GM19468 (cell line): ENCODE measurements at regions not wholly inside any gene's neighbourhood (a gene's known extent, or its start where the extent isn't known, plus 50 kb on each side); places are given as distances from the start of the nearest gene placed in this dataset.

Experiments
- ATAC-seq: cut with Tn5 transposase; IDR thresholded peaks from one replicate; pipeline ENCODE4 v1.9.1; 2021; ENCODE audit warnings: mild to moderate bottlenecking, moderate library complexity, moderate number of reproducible peaks; ENCODE audit not compliant: unreplicated experiment; ENCODE audit errors: extremely low read depth

DNA sequence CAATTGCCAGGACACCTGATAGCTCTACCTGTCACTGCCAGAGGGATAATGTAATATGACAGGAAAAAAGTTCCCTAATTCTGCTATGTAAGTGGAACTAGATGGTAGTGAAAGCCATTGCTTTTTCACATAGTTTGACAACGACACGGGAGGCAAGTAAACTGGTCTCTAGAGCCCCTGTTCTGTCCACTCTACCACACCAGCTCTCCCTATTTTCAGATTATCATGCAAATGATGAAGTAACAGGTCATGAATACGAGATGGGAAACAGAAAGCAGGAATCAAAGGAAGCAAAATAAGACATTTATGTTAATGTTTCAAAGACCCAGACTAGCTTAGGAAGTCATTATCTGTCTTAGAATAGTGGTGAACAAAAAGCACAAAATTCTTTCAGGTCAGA lies 56.2 kb downstream of the TAF11L14 start:
- ATAC-seq, result no peak

DNA sequence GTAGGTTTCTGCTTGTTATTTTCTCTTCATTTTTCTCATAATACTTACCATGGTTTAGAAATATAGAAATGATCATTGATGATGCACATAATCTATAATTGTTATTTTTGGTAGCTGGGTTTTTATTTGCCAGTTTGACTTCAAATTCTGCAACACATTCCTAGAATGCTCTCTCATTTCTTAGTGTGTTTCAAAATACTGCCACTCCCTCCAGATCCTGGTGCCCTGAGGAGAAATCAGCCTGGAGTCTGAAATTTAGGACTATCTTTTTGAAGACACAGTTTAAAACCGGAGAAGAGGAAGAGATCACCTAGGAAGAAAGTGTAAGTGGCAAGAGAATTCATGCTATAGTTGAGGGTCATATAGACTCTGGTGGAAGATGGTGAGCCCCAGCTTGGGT lies 57.5 kb downstream of the TAF11L14 start:
- no peak for ATAC-seq

DNA sequence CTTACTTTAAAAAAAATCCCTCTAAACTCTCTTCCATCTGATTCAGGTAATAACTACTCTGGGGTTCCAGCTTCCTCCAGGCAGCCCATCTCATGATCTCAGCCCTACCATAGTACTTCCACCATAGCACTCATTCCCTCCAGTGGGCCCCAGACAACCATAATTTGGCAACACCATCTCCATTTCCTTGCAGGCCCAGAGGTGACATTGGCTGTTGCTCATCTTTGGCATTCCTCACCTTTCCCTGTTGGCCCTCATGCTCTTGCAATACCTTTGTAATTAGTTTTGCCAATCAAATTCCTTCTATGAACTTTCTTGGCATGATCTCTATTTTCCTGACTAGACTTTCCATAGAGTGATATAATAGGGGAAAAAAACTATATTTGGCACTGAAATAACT lies 60.1 kb downstream of the TAF11L14 start:
- ATAC-seq, result no peak

DNA sequence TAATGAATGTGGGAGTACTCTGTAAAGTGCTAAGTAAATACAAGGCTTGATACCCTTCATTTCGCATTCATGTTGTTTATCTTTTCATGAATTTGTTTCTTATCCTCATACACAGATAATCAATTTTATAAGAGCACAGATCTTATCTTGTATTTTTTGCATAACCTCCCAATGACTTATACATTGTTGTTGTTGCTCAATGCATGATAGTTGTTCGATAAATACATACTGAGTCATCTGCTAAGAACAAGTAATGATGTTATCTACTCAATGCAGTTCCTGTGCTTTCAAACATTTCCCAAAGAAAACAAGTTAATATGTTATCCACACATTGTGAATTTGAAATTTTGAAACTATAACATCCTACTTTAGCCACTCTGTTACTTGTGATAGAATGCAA lies 60.7 kb downstream of the TAF11L14 start:
- ATAC-seq, result no peak

DNA sequence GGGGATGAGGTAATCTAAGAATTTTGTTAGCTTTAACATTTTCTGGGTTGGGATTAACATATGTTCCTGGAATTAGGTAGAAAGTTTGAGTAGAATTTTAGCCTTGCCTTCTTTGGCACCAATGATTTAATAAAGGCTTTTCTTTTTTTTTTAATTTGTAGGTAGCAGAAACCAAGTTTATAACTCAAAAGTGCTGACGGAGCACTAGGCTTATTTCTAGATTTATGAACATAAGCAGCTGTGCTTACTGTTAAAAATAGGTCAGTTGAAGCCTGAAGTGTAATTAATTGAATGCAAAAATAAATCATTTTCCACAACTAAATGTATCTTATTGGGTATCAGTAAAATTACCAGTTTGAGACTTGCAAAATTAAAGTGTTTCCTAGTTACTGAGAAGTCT lies 62.4 kb downstream of the TAF11L14 start:
- ATAC-seq, result no peak

DNA sequence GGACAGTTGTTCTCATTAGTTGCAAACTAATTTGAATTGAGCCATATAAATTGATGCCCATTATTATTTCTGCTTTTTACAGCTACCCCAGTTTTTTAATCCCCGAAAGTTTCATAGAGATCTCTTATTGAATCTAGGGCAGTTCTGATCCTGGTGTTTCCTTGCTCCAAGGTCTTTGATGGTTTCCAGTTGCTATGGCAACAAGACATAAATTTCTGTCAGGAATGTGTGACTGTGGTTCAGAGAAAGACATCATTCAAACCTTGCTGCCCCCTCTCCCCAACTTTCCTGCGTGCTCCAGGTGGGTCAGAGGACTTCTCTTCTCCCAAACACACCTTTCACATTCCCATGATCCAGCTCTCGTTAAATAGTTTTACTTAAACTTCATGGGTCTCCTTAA lies 63.4 kb downstream of the TAF11L14 start:
- no peak for ATAC-seq

DNA sequence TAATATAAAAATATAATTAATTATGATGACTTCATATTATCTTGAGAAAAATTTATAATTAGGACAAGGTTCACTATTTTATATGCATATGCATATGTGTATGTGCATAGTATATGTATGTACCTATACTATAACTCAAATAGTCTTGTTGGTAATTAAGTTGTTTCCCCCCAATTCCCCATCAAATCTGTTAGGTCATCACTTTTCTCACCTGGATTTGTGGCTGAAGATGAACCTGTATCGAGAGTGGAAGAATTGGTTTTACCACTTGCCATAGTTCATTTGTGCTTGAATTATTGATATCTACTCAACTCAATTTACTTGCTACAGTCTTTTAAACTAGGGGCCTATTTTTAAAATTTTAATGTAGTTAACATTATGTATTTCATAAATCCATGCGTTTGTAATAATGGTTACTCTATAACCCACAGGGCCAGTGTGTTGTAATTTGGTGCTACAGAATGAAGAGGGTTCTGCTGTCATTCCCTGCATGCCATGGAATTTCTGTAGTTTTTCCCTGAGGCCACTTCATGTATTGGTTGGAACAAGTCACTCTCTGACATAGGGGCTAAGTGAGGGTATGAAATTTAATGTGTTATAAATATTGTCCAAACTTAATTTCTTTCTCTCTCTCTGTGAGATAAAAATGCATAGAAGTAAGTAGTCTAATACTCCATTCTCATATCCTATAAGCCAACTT lies 74.9 kb downstream of the TAF11L14 start:
- ATAC-seq, result no peak

DNA sequence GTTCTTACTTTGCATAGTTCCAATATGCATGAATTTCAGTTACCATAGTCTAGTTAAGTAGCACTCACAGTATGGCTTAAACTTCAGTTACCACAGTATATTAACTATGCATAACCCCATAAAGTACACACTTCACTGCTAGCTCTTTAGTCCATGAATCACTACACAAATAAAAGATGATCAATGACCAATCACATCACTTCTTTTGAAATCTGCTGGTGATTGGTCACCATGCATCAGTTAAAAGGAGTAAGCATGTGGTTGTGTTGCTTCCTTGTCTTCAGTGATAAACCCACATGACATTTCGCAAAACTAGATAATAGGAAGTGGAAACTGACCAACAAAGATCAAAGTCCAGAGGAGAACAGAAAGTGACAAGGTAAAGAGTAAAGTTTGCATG lies 79.0 kb downstream of the TAF11L14 start:
- no peak for ATAC-seq

DNA sequence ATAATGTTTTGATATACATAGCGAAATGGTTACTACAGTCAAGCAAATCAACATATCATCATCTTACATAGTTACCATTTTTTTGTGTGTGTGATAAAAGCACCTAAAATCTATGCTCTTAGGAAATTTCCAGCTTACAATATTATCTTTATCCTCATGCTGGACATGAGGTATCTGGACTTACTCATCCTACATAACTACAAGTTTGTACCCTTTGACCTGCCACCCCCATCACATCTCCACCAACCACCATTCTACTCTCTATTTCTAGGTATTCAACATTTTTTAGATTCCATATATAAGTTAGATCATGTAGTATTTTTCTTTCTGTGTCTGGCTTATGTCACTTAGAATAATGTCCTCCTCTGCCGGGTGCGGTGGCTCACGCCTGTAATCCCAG lies 79.9 kb downstream of the TAF11L14 start:
- ATAC-seq, result no peak

DNA sequence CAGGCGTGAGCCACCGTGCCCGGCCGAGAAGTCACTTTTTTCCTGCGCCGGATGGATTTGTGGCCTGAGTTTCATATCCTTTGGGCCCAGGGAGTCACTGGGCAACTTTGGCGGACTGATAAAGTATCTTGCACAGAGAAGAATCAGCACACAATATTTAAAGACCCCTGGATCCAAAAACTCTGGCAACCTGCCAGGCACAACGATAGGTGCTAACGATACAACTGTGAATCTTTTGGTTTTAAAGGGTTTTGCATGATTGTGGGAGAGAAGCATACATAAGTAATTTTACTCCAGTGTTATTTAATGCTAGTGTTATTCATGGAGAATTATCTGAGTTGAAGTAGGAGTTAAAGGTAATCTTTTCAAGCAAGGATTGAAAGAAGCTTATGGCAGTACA lies 85.3 kb downstream of the TAF11L14 start:
- ATAC-seq, result no peak

DNA sequence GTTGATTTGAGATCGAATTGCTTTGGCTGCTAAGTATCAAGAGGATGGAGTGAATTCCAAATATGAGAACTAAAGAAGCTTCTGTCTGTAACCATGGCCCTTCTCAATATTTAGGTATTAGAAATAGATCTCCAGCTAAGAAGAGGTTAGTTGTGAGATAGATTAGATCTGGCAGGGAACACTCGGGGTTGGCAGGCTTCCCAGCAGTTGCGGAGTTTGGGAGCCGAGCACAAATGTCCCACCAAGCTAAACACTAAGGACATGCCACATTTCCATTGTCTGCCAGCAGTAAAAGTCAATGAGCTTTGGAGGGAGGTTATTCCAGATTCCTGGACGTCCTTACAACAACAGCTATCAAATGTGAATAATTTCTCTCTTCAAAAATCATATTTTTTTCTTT lies 85.8 kb downstream of the TAF11L14 start:
- ATAC-seq, result no peak

DNA sequence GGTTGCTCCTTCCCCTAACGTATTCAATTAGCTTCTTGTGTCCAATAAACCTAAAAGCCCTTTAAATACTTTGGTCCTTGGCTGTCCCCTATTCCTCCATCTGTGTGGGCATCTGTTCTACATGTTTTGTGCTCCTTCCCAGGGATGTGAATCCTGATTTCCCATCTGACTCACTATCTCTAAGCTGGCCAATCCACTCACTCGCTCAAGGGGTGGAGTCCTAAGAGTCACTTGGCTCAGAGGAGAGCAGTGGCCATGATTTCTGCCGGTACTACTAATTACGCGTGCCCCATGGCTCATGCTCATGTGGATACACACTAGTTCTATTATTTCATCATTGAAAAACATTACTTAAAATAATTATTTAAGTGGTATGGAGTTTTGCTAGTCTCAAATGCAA lies 89.6 kb downstream of the TAF11L14 start:
- no peak for ATAC-seq

DNA sequence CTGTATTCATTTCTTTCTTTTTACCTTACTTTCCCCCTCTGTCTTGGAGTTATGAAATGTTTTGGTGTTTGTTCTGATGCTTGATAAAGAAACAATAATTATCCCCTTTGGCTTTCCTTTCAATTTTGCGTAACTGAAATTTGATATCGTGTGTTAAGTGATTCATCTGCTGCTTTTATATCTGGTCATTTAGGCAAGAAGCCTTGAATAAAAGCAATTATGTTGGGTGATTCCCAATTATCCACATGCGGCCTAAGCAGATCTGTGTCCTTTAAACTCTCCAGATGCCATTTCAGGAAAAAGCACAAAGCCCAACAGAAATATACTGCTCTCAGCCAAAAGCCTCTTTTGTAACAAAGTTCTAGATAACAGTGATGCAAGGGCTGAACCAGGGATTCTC lies 92.8 kb downstream of the TAF11L14 start:
- ATAC-seq, result no peak

DNA sequence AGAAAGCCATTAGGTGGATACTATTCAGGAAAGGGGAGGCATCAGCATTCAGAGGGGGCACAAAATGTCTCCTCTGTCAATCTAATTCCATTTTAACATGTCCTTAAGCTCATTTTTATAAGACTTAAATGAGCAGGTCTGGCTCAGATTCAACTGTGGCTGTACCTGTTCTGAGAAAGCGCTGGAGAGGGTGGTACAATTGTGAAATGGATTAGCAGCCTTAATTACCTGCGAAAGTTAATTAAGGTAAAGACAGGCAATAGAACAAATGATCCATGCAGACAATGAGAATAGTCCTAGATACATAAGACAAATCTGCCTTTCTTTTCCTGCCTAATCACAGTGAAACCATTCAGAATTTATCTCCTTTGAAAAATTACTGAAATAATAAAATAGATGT lies 96.2 kb downstream of the TAF11L14 start:
- ATAC-seq, result no peak

DNA sequence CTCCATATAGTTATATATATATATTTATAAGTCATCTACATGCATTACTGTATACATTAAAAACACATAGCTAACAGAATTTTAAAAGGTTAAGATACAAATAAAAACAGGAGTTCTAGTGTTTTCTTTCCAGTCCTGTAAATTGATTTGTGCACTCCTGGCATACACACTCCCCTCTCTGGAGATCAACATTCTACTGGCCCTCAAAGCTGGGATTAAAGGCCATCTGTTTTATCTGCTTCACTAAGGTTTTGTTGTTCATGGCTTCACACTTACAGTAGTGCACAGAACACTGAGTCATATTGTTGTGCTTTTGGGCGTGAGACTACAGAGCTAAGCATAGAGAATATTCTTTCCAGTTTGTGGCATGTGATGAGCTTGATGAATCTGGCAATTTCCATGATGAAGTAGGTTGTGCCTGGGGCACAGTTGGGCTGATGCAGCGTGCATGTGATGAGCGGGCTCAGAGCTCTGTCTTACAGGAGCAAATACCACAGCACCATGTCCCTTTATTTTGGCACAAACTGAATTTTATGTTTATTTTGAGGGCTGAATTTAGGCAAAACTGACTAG lies 98.2 kb downstream of the TAF11L14 start:
- ATAC-seq, result no peak

DNA sequence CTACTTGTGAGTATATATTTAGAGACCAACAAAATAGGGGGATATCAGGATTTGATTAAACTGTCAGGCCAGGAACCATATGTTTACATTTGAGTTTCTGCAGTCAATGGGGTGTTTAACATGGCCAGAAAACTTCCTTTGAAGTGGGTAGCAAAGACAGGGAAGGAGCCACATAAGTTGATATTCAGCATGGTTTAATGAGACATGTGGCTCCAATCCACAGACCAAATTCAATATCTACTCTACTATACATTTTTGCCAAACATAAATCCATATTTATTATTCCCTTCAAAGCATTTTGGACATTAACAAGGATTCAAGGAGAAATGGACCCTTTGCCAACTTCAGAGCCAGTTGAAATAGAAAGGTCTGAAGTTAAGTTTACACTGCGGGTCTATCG lies 99.8 kb downstream of the TAF11L14 start:
- ATAC-seq, result no peak

DNA sequence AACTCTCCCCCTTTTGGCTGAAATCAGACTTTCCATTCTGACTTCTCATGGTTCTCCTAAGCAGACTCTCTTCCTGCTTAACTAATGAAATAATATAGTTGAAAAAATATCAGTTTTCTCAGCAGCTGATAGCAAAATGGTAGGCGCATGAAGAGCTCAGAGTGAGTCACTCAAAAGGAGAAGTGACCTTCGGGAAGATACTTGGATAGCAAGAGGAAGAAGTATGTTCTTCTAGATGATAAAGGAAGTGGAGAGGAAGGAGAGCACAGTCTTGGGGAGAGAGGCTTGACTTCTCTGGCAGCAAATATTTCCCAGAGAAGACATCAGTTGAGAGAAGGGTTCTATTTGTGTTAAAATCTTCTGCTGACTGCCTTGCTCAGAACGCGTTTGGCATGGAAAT lies 101.5 kb downstream of the TAF11L14 start:
- no peak for ATAC-seq

DNA sequence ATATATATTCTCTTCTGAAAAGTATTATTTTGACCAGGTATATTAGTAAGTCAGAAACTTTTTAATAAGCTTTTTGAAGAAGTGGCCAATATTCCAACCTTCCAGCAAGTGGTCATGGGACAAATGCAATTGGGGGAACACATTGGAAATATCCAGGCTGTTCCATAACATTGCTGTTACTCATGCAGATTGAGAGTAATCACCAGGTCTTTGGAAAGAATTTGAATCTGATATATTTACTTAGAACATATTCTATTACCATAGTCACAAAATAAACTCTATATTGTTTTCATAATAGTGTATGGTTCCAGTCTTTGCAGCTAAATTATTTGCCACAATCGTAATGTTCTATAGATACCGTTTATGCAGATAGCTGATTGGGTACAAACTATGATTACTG lies 102.8 kb downstream of the TAF11L14 start:
- ATAC-seq, result no peak

DNA sequence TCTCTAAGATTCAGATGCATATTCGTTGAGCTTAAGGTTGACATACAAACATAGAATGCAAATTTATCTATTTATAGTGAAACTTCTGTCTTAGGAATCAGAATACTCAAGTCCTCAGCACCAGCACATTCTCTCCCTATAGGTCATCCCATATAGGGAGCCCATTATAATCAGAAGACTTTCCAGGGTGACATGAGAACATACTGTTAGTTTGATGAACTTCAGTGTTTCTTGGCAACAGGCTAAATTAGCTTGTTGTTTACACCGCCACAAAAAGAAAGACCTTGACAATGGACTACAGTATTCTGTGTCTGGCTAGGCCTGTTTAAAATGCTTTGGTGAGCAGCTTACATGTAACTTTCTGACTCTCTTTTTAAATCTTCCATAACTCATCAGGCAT lies 104.2 kb downstream of the TAF11L14 start:
- ATAC-seq, result no peak

DNA sequence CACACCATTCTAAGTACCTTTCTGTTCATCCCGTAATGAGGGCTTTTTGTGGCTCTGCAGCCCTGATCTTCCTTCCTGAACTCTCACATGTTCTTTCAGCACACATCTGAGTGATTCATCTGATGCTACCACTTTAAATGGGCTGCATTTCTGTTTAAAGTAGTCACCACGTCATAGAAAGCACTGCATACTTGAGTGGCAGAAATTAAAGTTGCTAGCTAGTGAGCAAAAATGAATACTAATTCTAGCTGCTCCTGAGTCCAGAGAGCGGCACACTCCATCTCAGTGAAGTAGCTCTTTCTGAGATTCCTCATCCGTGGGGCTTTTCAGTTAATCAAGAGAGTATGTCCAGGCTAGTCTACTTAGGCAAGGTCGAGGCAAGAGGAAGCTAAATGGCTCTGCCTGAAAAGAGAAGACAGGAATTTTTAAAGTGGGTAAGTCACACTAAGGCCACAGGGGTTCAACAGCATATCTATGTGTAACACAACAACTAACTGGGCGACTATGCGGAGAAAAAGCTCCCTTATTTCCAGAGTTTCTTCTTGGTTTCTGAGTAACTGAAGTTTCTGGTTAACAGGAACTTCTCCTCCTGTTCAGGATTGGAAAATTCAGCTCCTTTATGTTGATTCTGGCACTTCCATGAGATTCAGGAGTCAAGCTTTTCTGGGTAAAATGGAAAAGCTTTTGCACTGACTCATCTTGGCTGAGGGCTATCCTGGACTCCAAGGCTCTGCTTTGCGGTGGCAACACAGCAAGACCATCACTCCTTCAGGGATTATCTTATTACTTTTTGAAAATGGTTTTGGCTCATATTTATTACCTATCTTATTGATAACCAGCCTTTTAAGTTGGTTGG lies 109.5 kb downstream of the TAF11L14 start:
- ATAC-seq, result no peak

DNA sequence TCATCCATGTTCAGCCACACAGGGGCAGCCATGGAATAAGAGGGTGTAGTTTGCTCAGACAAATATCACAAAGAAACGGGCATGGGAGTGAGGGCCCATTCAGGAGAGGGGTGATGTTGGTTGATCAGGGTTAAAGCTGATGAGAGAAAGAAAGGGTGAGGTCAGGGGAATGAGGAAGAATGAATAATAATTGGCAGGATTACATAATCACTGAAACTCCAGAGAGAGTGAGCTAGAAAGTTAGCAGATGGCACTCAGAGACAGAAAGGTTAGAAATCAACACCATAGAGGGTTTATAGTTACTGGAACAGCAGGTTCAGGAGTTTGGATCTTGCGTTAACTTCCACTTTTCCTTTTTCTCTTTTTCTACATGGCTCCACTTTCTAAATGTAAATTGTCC lies 113.9 kb downstream of the TAF11L14 start:
- no peak for ATAC-seq

DNA sequence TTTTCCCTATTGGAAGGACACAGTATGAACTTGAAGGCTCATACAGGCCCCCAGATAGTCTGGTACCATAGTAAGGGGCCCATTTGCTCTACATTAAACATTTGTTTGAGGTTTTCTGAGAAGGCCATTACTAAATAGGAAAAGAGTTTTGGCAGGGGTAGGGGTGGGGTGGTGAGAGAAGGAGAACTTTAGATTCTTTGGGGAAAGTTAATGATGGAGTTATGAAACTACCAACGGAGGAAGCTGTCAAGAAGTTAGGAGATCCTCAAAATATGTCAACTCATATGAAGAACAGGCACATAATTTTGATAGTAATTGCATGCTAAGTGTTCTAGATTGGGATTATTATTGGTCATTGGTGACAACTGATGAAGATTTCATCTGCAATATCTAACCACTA lies 114.7 kb downstream of the TAF11L14 start:
- ATAC-seq, result no peak
